SK-N-SH (cell line): ENCODE measurements at regions not wholly inside any gene's neighbourhood (a gene's known extent, or its start where the extent isn't known, plus 50 kb on each side); places are given as distances from the start of the nearest gene placed in this dataset.

Source experiments
- CTCF ChIA-PET: fragments of 300-600, 350-600 bp; formaldehyde crosslinking; extraction: SDS; loops from one replicate; lab custom pipeline; 2021; lab: Yijun Ruan, JAX
- POLR2A ChIA-PET: fragments of 350-600 bp; sonication (Branson Sonifier 250); formaldehyde crosslinking; extraction: SDS; loops from one replicate; lab custom pipeline; 2020; ENCODE audit warnings: antibody characterized with exemption, inconsistent platforms; lab: Yijun Ruan, JAX
- DNase-seq: peaks from one replicate; pipeline ENCODE4 v3.0.0; 2012
- H2AFZ ChIP-seq: fragments of 200-600 bp; sonication (generic); 2 replicates; pipeline ENCODE4 v1.8.1; 2016; ENCODE audit warnings: antibody characterized with exemption, mild to moderate bottlenecking, low read depth
- H3F3A ChIP-seq: fragments of 200-600 bp; sonication (generic); replicated peaks from 2 replicates; pipeline ENCODE3; 2016; ENCODE audit warnings: antibody characterized with exemption, mild to moderate bottlenecking; ENCODE audit not compliant: insufficient read depth
- H3K27ac ChIP-seq, 2 experiments: fragments of 200-500 bp in 1 of 2; fragments of 200-600 bp in 1 of 2; sonication (Bioruptor generic) in 1 of 2; sonication (generic), shearing (Covaris generic) in 1 of 2; 2 replicates each; pipeline versions ENCODE4 v1.5.1 to v1.6.1; 2014 to 2016; ENCODE audit warnings: low read depth in 2 of 2, inconsistent platforms in 1 of 2, low read length in 1 of 2, mild to moderate bottlenecking in 1 of 2, mixed read lengths in 1 of 2
- H3K27me3 ChIP-seq: fragments of 200-600 bp; sonication (generic), shearing (Covaris generic); 2 replicates; pipeline ENCODE4 v1.6.1; 2016; ENCODE audit warnings: mixed run types; ENCODE audit not compliant: insufficient read depth
- H3K36me3 ChIP-seq, 2 experiments: fragments of 200-500 bp in 1 of 2; fragments of 200-600 bp in 1 of 2; sonication (Bioruptor generic) in 1 of 2; sonication (generic) in 1 of 2; replicated peaks in 1 of 2; 2 replicates each; pipeline versions ENCODE3 to v1.5.1; 2014 to 2016; ENCODE audit warnings: low read length in 1 of 2, mild to moderate bottlenecking in 1 of 2; ENCODE audit not compliant: insufficient read depth in 2 of 2, control insufficient read depth in 1 of 2
- H3K4me1 ChIP-seq, 2 experiments: fragments of 200-500 bp in 1 of 2; fragments of 200-600 bp in 1 of 2; sonication (Bioruptor generic) in 1 of 2; sonication (generic), shearing (Covaris generic) in 1 of 2; 2 replicates each; pipeline versions ENCODE4 v1.5.1 to v1.6.1; 2014 to 2016; ENCODE audit warnings: low read depth in 1 of 2, low read length in 1 of 2, mixed run types in 1 of 2; ENCODE audit not compliant: insufficient read depth in 2 of 2, control insufficient read depth in 1 of 2
- H3K4me2 ChIP-seq: fragments of 200-600 bp; sonication (generic), shearing (Covaris generic); 2 replicates; pipeline ENCODE4 v1.6.1; 2017; ENCODE audit warnings: mixed run types
- H3K4me3 ChIP-seq, 2 experiments: fragments of 200-500 bp in 1 of 2; fragments of 200-600 bp in 1 of 2; sonication (Bioruptor generic) in 1 of 2; sonication (generic), shearing (Covaris generic) in 1 of 2; 2 replicates each; pipeline versions ENCODE4 v1.5.1 to v1.8.1; 2014 to 2016; ENCODE audit warnings: low read depth in 2 of 2, inconsistent platforms in 1 of 2, low read length in 1 of 2, mild to moderate bottlenecking in 1 of 2, mixed read lengths in 1 of 2, moderate library complexity in 1 of 2
- H3K79me2 ChIP-seq: fragments of 200-600 bp; sonication (generic); 2 replicates; pipeline ENCODE4 v1.8.1; 2017; ENCODE audit warnings: mild to moderate bottlenecking; ENCODE audit not compliant: insufficient read depth
- H3K9ac ChIP-seq: fragments of 200-600 bp; sonication (generic); 2 replicates; pipeline ENCODE4 v1.6.1; 2017; ENCODE audit warnings: mixed run types
- H3K9me2 ChIP-seq: fragments of 200-600 bp; sonication (generic); 2 replicates; pipeline ENCODE4 v1.6.1; 2017; ENCODE audit warnings: mixed run types
- H3K9me3 ChIP-seq: fragments of 200-600 bp; sonication (generic); 2 replicates; pipeline ENCODE4 v1.6.1; 2017; ENCODE audit warnings: mixed run types, mild to moderate bottlenecking, moderate library complexity
- H4K20me1 ChIP-seq: fragments of 200-600 bp; sonication (generic); 2 replicates; pipeline ENCODE4 v1.6.1; 2017; ENCODE audit warnings: mild to moderate bottlenecking, mixed run types; ENCODE audit not compliant: insufficient read depth
- FOXJ3 ChIP-seq: sonication (generic); formaldehyde crosslinking; IDR thresholded peaks from 2 replicates; pipeline ENCODE4 v1.5.1; 2020; ENCODE audit warnings: mild to moderate bottlenecking, missing genetic modification reagents
- JUND ChIP-seq: IDR thresholded peaks from 2 replicates; pipeline ENCODE4 v1.4.0; 2012
- NFIC ChIP-seq: IDR thresholded peaks from 2 replicates; pipeline ENCODE4 v1.4.0; 2012; ENCODE audit warnings: borderline replicate concordance
- POLR2AphosphoS5 ChIP-seq: IDR thresholded peaks from 2 replicates; pipeline ENCODE4 v1.6.1; 2012; ENCODE audit warnings: low read depth, low read length
- RCOR1 ChIP-seq: fragments of 150-350 bp; IDR thresholded peaks from 2 replicates; pipeline ENCODE4 v1.6.1; 2017; ENCODE audit warnings: antibody characterized with exemption, low read length
- TEAD4 ChIP-seq: IDR thresholded peaks from 2 replicates; pipeline ENCODE4 v1.4.0; 2012; ENCODE audit warnings: mild to moderate bottlenecking, borderline replicate concordance; ENCODE audit not compliant: insufficient read depth
- WGBS: methylation state at CpG from one replicate; pipeline ENCODE4 v1.1.6; 2017; ENCODE audit warnings: low lambda C conversion rate; 5-methylcytosine and 5-hydroxymethylcytosine counted together

- TF ChIP-seq FOXJ3 (CRISPR knock-in tag) (no peak), POLR2AphosphoS5 (no peak)
- Histone ChIP-seq H3K4me2 (no peak overlapping the region), H3F3A (peaks cover 38% of the 10 kb centered on the region), H3K9me2 (no peaks in the 10 kb centered on the region), H3K27ac (no peak overlapping the region), H3K9me3 (peaks cover 11% of the 10 kb centered on the region), H3K4me1 (peaks cover 0 to 18% of the 10 kb centered on the region in 2 experiments), H2AFZ (no peak overlapping the region), H3K27me3 (no peaks in the 10 kb centered on the region), H3K36me3 (peaks cover 0 to 28% of the 10 kb centered on the region in 2 experiments), H3K9ac (no peak overlapping the region), H4K20me1 (no peaks in the 10 kb centered on the region), H3K4me3 (no peak overlapping the region), H3K79me2 (0 out of 2 replicates have a peak, but pooled peaks cover 10% of the 10 kb centered on the region)
- ChIA-PET POLR2A (no interaction called here), CTCF (no interaction called here)
- WGBS = 86% methylated on average over 1 of the region's 1 CpG
- no peak for DNase-seq
Observed at GRCh38 chr11:86723281-86723680, 50.9 kb upstream of the ME3 start.

GRCh38 chr11:86722748-86723147 is 50.3 kb upstream of the ME3 start:
- POLR2A ChIA-PET = no interaction called here
- no peak overlapping the region; a peak in 1 of 4 replicates for H3K27ac ChIP-seq
- peaks cover 11% of the 10 kb centered on the region for H3K9me3 ChIP-seq

More at GRCh38 chr11:86722748-86723147, 50.3 kb upstream of the ME3 start:
- H3K9me2 ChIP-seq = no peaks in the 10 kb centered on the region
- peaks cover 36% of the 10 kb centered on the region for H3F3A ChIP-seq
- 0 out of 2 replicates have a peak, but pooled peaks cover 8% of the 10 kb centered on the region for H3K79me2 ChIP-seq
- H3K36me3 ChIP-seq = peaks cover 0 to 30% of the 10 kb centered on the region in 2 experiments
- H2AFZ ChIP-seq = no peak overlapping the region
- no peaks in the 10 kb centered on the region for H4K20me1 ChIP-seq
- TF ChIP-seq RCOR1 (no peak), FOXJ3 (CRISPR knock-in tag) (no peak), JUND (no peak), TEAD4 (no peak), POLR2AphosphoS5 (no peak), NFIC (no peak)
- CTCF ChIA-PET = no interaction called here
- no peak overlapping the region for H3K4me3 ChIP-seq
- no peak overlapping the region for H3K9ac ChIP-seq
- H3K27me3 ChIP-seq = no peaks in the 10 kb centered on the region
- peaks cover 0 to 18% of the 10 kb centered on the region in 2 experiments; a peak in 3 of 4 replicates for H3K4me1 ChIP-seq
- no peak overlapping the region for H3K4me2 ChIP-seq
- DNase-seq = no peak
